IPS-NIHi11 (cell line): ENCODE measurements at regions not wholly inside any gene's neighbourhood (a gene's known extent, or its start where the extent isn't known, plus 50 kb on each side); places are given as distances from the start of the nearest gene placed in this dataset.
A peak's percentile ranks its signal among the peaks of the same experiment; 100 is the strongest.

Experiments
- DNase-seq: peaks from one replicate; pipeline ENCODE4 v3.0.0; 2012; ENCODE audit warnings: mixed read lengths, low spot score

DNA sequence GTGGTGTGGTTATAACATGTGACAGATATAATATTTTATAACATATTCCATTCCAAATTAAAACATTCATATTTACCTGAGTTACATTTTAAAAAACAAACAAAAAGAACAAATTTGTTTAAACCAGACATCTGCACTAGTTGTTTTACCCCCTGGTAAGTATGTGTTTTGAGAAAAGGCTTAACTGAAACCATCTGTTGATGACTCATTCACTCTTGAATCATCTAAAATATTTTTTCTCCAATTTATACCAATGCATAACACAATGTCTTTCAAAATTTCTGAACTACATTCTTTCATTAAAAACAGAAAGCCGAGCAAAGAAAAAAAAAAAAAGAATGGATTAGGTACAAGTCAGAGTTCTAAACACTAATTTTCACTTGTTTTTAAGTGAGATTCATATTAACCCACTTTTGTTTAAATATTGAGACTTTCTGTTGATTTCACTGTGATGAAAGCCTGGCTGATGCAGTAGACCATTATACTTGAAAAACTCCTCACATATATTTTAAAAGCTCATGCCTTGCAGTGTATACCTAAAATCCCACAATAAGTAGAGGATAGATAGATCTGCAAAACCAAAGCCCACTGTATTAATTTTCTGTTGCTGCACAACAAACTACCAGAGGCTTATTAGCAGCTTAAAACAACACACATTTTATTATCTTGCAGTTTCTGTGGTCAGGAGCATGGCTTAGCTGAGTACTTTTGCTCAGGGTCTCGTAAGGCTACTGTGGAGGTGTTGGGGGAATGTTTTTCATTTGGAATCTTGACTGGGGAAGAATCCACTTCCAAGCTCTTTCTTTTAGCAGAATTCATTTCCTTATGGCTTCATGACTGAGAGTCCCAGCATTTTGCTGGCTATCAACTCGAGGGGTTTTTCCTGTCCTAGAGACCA is 221.5 kb downstream of the PCDH18 start:
- no peak for DNase-seq

GRCh38 chr4:137310166-137310565 is 222.1 kb downstream of the PCDH18 start:
- no peak for DNase-seq

- DNase-seq = no peak
These were observed 222.9 kb downstream of the PCDH18 start for GRCh38 chr4:137309424-137309823.

DNA sequence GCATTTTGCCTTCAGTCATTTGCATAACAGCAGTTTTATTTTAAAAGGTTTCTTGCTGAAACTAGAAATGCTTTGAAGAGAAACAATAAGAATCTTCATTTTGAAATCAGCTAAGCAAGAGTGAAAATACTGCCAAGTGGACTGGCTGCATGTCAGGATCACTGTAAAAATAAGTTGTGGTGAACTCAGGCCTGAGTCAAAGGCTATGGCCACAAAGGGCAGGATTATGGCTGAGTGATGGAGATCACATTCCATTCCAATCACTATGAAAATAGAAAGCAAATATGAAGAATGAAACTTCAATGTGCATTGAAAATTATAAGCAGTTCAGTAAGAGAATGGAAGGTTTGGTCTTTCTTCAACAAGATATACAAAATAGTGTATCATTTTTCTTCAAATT is 224.5 kb downstream of the PCDH18 start:
- no peak for DNase-seq

- no peak for DNase-seq
These were observed 231.5 kb downstream of the PCDH18 start for GRCh38 chr4:137300776-137301175.

DNA sequence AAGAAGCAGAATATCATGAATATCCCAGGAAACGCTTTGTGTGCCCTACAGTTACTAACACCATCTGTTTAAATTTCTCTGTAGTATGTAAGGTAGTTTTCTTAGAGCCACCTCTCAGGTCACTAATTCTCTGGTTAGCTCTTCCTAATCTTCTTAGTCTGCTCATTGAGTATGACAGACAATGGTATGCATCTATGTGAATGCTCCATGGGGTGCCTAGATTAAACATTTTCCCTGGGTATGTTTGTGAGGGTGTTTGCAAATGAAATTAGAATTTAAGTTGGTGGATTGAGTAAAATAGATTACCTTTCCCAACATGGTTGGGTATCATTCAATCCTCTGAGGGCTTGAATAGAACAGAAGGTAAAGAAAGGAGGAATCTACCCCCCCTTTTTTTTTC is 233.0 kb downstream of the PCDH18 start:
- no peak for DNase-seq

- DNase-seq = no peak
These were observed 239.0 kb downstream of the PCDH18 start for GRCh38 chr4:137293281-137293680.

DNA sequence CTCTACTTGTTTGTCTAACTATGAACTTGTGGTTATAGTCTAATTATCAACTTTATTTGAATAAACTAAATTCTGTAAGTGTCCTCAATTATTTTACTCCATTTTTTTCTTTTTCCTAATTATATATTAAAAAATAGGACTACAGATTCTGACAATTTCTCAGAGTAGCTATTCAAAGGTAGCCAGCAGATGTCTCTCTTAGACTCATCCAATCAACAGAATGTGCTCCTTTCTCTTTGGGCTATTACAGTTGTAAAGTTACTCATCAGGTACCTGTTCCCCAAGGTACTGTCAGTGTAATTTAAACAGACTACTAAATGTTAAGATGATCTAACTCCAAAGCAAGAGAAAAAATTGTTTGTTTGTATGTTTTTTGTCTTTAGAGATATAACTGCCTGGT is 248.6 kb downstream of the PCDH18 start:
- DNase-seq = peak; percentile 11

DNA sequence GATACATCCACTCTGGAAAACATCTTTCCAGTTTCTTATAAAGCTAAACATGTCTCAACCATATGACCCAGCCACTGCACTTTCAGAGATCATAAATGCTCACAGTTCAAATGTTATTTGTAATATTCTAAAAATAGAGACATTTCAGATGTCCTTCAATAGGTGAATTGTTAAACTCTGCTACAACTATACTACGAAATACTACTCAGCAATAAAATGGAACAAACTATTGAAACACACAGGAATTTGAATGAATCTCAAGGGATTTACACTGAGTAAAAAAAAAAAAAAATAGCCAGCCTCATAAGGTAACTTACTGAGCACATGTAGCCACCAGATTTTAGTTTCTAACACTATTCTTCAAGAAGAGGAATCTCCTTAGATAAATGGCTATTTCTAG is 253.9 kb downstream of the PCDH18 start:
- no peak for DNase-seq

DNA sequence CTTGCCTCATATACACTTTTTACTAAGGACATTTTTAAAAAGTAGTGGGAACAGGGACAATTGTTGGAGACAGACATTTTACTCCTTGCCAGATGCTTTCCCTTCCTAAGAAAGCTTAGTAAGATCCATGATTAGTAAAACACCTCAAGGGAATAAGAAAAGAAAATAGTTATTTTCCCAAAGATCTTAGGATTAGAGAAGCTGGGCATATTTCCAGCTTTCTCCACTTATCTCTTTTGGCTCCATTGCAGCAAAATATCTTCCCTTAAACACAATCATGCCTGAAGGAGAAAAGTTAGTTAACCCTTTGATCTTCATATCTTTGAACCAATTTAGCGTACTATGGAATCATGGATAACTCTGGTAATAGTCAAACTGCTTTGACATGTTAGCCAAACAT is 257.9 kb downstream of the PCDH18 start:
- DNase-seq = no peak

- no peak for DNase-seq
These were observed 265.3 kb downstream of the PCDH18 start for GRCh38 chr4:137267024-137267423.

- no peak for DNase-seq
These were observed 265.8 kb downstream of the PCDH18 start for GRCh38 chr4:137266511-137266910.

GRCh38 chr4:137263206-137263605 is 269.1 kb downstream of the PCDH18 start:
- DNase-seq = no peak

DNA sequence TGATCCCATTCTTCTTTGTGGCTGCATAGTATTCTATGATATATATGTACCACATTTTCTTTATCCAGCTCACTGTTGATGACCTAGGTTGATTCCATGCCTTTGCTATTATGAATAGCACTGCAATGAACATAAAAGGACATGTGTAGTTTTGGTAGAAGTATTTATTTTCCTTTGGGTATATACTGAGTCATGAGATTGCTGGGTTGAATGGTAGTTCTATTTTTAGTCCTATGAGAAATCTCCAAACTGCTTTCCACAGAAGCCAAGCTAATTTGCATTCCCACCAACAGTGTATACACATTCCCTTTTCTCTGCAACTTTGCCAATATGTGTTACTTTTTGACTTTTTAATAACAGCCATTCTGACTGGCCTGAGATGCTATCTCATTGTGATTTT is 278.3 kb downstream of the PCDH18 start:
- no peak for DNase-seq

DNA sequence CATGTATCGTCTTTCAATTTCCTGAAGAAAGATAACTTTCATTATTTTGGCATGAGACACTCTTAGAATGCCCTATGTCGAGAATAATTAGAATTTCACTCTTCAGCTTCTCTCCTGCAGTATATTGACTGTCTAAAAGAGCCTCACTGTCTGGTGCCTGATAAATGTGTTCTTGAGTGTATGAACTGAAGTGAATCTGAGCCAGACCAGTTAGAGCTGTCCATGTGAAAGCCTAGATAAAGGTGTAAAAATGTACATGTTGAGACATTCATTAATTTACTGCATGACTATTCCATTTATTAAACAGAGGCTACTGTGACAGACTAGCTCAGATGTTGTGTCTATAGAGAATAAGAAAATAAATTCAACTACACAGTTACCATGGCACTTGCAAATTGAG is 283.2 kb downstream of the PCDH18 start:
- DNase-seq = no peak

DNA sequence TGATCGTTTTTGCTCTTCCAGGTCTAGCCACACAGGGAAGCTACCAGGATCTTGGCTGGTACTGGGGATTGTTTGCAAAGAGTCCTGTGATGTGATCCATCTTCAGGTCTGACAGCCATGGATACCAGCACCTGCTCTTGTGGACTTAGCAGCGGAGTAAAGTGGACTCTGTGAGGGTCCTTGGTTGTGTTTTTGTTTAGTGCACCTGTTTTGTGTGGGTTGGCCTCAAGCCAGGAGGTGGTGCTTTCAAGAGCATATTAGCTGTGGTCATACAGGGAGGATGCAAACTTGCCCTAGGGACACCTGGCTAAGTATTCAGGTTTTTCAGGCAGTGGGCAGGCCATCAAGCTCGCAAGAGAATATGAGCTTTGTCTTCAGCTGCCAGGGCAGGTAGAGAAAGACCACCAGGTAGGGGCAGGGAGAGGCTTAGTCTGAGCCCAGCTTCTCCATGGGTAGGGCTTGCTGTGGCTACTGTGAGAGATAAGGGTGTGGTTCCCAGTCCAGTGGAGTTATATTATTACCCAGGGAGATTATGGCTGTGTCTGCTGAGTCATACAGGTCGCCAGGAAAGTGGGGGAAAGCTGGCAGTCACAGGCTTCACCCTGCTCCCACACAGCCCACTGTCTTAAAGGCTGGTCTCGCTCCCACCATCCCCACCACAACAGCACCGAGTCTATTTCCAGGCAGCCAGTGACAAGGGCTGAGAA is 293.7 kb downstream of the PCDH18 start:
- no peak for DNase-seq

DNA sequence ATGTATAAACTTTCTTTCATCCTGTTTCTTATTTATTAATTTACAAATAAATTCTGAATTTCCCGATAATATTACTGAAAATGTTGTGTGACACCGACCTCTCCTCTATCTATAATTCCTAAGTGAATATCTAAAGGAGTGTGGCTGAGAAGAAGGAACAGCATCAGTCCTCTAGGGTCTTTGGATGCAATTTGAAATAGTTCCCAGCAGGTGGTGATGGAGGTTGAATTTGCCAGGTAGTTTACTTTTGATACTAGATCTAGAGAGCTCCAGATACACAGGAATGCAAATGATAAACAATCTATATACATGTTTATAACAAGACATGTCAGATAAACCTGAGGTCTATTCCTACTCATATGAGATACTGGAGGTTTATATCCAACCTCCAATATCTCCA is 305.4 kb downstream of the PCDH18 start:
- DNase-seq = no peak

DNA sequence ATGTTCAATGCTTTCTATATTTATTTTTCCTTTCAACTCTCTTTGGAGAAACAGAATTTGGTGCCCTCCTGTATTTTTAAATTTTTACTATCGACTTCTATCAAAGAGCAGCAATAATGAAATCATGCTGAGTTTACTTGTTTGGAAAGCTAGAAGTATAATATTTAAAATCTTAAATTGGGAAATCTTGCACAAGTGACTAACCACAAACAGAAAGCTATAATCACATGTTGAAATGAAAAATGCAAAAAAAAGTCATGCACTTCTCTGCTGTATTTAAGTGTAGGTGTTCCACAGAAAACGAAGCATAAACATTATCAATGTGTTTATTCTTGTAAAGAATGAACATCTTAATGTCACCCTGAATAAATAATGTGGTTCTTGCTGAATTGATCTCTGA is 306.1 kb downstream of the PCDH18 start:
- DNase-seq = no peak

DNA sequence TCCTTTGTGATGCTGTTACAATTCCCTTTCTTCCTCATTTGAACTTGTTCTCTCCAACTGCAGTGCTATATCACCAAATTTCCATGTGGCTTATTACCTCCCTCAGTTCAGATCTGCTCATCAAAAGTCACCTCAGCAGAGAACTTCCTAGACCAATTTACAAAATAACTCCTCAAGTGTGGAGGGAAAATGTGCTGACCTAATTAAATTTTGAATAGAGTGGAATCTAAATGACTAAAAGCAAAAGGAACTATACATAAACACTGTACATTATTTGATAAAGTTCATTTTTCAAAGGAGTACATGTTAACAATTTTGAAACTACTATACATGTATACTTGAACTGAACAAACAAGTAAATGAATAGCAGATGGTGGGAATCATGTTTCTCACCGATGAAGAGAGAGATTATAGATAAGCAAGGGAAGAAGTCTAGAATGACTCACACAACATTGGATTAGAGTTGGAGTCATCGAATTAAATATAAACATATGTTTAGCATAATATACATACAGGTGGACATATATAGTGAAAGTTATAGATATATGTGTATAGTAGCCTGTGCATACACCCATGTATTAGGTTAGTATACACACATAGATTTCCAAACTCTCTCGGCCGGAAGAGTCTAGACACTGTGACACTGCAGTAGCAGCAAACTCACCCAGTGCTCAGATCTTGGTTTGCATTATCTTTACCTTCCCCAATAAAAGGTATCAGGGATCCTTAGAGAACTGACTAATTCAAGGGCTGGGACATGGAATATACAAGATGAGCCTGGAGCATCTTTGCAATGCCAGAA is 318.7 kb downstream of the PCDH18 start:
- DNase-seq = no peak

DNA sequence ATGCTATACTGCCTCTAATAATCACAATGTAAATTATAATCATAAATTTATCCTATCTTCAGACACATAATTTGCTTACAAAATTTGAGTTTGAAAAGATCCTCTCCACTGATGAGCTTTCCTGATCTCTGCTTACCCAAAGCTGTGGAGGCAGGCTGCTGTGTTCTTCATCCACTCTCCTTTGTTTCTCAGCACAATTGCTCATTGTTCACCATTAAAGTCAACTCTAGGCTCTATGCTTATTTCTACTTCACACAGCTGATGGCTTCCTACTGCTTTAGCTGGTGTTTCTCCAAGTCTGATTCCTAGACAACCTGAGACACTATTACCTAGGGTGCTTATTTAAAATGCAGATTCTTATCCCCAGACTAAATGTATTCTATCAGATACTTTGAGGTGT is 319.7 kb downstream of the PCDH18 start:
- DNase-seq = no peak

GRCh38 chr4:137209240-137209639 is 323.1 kb downstream of the PCDH18 start:
- DNase-seq = no peak

DNA sequence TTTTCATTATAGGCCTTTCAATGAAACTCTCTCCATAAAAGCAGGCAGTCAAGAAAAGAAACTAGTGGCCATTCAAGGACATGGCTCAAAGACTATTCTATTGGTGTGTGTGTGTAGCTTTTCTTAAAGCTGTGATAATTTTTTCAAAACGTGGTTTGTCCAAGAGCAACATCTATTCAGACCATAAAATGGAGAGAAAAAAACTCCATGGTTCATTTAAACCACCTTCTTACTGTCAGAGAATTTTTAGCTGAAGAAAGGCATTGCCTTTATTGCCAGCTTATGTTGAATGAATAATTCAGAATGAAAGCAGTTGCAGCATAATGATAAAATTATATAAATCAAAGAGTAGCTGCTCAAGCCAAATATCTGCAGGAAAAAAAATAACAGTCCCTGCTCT is 325.5 kb downstream of the PCDH18 start:
- DNase-seq = no peak

DNA sequence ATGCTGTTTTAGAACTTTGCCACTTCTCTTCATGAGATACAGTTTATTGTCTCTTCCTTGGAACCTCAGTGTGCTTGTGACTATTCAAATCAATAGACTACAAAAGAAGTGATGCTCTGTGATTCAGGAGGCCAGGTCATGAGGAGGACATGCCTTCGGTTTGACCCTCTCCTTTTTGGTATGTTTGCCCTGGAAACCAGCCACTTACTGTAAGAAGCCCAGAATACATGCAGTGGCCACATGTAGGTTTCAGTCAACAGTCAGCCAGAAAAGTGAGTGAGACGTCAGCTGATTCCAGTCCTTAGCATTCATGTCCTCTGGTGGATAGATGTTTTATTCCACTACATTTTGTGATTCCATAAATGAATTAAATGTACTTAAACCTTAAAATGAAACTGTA is 328.7 kb downstream of the PCDH18 start:
- DNase-seq = no peak
